Suprapubic skin (tissue), 3 donors: ENCODE measurements at regions not wholly inside any gene's neighbourhood (a gene's known extent, or its start where the extent isn't known, plus 50 kb on each side); places are given as distances from the start of the nearest gene placed in this dataset.

Experiments
- POLR2AphosphoS5 ChIP-seq, 3 donors: sonication (generic); formaldehyde crosslinking; IDR thresholded peaks; one replicate each; pipeline ENCODE4 v1.6.1; 2017; ENCODE audit warnings: antibody characterized with exemption in 3 of 3
- TF ChIP-seq, protein P1 (sequence below), 2 donors: fragments of 200-600 bp in 1 of 2; fragments of 450-650 bp in 1 of 2; sonication (generic) in 1 of 2; IDR thresholded peaks; one replicate each; pipeline ENCODE4 v1.5.1; 2016 to 2019; ENCODE audit warnings: antibody characterized with exemption in 2 of 2, mild to moderate bottlenecking in 1 of 2, moderate library complexity in 1 of 2

GRCh38 chr9:134563397-134563796, 78.2 kb upstream of the COL5A1 start:
- TF ChIP-seq, protein P1, sequence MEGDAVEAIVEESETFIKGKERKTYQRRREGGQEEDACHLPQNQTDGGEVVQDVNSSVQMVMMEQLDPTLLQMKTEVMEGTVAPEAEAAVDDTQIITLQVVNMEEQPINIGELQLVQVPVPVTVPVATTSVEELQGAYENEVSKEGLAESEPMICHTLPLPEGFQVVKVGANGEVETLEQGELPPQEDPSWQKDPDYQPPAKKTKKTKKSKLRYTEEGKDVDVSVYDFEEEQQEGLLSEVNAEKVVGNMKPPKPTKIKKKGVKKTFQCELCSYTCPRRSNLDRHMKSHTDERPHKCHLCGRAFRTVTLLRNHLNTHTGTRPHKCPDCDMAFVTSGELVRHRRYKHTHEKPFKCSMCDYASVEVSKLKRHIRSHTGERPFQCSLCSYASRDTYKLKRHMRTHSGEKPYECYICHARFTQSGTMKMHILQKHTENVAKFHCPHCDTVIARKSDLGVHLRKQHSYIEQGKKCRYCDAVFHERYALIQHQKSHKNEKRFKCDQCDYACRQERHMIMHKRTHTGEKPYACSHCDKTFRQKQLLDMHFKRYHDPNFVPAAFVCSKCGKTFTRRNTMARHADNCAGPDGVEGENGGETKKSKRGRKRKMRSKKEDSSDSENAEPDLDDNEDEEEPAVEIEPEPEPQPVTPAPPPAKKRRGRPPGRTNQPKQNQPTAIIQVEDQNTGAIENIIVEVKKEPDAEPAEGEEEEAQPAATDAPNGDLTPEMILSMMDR (IDR thresholded peaks at IDR 0.05) = no peak
- TF ChIP-seq POLR2AphosphoS5 (IDR thresholded peaks at IDR 0.05) = no peak
